Gastrocnemius medialis (tissue), 4 donors: ENCODE measurements at regions not wholly inside any gene's neighbourhood (a gene's known extent, or its start where the extent isn't known, plus 50 kb on each side); places are given as distances from the start of the nearest gene placed in this dataset.

Source experiments
- ATAC-seq, 2 donors: fragments of 150-250 bp; one replicate each; pipeline ENCODE4 v1.9.1; 2016
- DNase-seq, 2 donors: peaks; one replicate each; pipeline ENCODE4 v3.0.0-alpha.2; 2019
- H3K27ac ChIP-seq, 4 donors: fragments of 200-600 bp; sonication (generic); 1 replicate in 1 of 4; 2 replicates in 3 of 4; pipeline ENCODE4 v1.5.1; 2016 to 2018; ENCODE audit warnings: mild to moderate bottlenecking in 2 of 4, moderate library complexity in 1 of 4
- H3K27me3 ChIP-seq, 3 donors: fragments of 200-600 bp; sonication (generic) in 2 of 3; 1 replicate in 1 of 3; 2 replicates in 2 of 3; pipeline versions ENCODE4 v1.5.1 to v1.6.0; 2016 to 2019; ENCODE audit warnings: mild to moderate bottlenecking in 1 of 3, moderate library complexity in 1 of 3
- H3K36me3 ChIP-seq, 2 donors: fragments of 200-600 bp; sonication (generic) in 1 of 2; one replicate each; pipeline ENCODE4 v1.5.1; 2017 to 2018
- H3K4me1 ChIP-seq, 2 donors: fragments of 200-600 bp; sonication (generic) in 1 of 2; one replicate each; pipeline ENCODE4 v1.5.1; 2016 to 2017; ENCODE audit warnings: mild to moderate bottlenecking in 2 of 2
- H3K4me3 ChIP-seq, 4 donors: fragments of 200-600 bp; sonication (generic) in 3 of 4; 1 replicate in 1 of 4; 2 replicates in 3 of 4; pipeline ENCODE4 v1.5.1; 2016 to 2019; ENCODE audit warnings: mild to moderate bottlenecking in 2 of 4
- H3K9me3 ChIP-seq, 3 donors: fragments of 200-600 bp; sonication (generic) in 2 of 3; 1 replicate in 1 of 3; 2 replicates in 2 of 3; pipeline ENCODE4 v1.5.1; 2016 to 2019
- CTCF ChIP-seq, 5 experiments: fragments of 450-650 bp in 3 of 5; fragments of 200-600 bp in 2 of 5; sonication (generic) in 2 of 5; IDR thresholded peaks in 4 of 5; conservative IDR thresholded peaks in 1 of 5; 1 replicate in 4 of 5; 2 replicates in 1 of 5; pipeline ENCODE4 v1.5.1; 2016 to 2019; ENCODE audit warnings: antibody characterized with exemption in 5 of 5, mild to moderate bottlenecking in 3 of 5, moderate library complexity in 3 of 5
- POLR2A ChIP-seq, 2 donors: fragments of 450-650 bp; IDR thresholded peaks; one replicate each; pipeline ENCODE4 v1.6.1; 2017; ENCODE audit warnings: antibody characterized with exemption in 2 of 2, mild to moderate bottlenecking in 2 of 2, moderate library complexity in 2 of 2
- in situ Hi-C, 4 donors: fragments of 200-750 bp; cut with MboI; loops; one replicate each; pipeline versions ENCODE4 v1.15.0 to v1.8.0; 2017; ENCODE audit warnings: low sequenced_read_pairs in 4 of 4
- intact Hi-C: fragments of 100-400 bp; cut with DNase I; formaldehyde crosslinking; loops from one replicate; pipeline ENCODE4 v1.15.1; 2023; ENCODE audit warnings: low total_unique reads

DNA sequence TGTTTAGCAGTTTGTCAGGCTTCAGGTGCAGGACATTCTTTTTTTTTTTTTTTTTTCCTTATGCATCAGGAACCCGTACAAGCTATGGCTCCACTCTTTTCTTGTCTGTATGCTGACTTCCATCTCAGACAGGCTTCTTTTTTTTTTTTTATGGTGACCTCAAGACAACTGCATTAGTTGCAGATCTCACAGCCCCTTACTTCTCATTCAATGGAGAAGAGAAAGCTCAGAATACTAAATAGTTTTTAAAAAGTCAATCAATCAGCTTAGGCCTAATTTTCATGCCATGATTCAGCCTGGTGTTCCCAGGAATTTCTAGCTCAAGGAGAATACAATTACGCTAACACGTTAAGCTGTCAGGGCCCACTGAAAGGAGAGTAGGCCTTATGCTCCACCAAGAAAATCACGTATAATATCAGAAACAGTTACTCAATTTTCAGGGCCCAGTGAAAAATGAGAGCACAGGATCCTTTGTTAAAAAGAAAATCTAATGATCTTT is 1596.0 kb upstream of the MIR17HG start:
- H3K27me3 ChIP-seq: no peaks in the 10 kb centered on the region
- no peaks in the 10 kb centered on the region for H3K9me3 ChIP-seq
- DNase-seq (no peak), ATAC-seq (no peak)
- H3K4me3 ChIP-seq: no peak overlapping the region
- H3K27ac ChIP-seq: no peak overlapping the region
- H3K36me3 ChIP-seq: no peaks in the 10 kb centered on the region
- intact Hi-C loops: no loop called here
- no peaks in the 10 kb centered on the region for H3K4me1 ChIP-seq
- TF ChIP-seq POLR2A (IDR thresholded peaks at IDR 0.05): no peak
- TF ChIP-seq CTCF (IDR thresholded peaks at IDR 0.05 in 4 of 5, conservative IDR thresholded peaks at IDR 0.05 in 1 of 5): no peak
- in situ Hi-C loops: no loop called here

GRCh38 chr13:89752394-89752793 is 1595.1 kb upstream of the MIR17HG start:
- no peak for DNase-seq
- no peaks in the 10 kb centered on the region for H3K27me3 ChIP-seq
- in situ Hi-C loops: no loop called here

DNA sequence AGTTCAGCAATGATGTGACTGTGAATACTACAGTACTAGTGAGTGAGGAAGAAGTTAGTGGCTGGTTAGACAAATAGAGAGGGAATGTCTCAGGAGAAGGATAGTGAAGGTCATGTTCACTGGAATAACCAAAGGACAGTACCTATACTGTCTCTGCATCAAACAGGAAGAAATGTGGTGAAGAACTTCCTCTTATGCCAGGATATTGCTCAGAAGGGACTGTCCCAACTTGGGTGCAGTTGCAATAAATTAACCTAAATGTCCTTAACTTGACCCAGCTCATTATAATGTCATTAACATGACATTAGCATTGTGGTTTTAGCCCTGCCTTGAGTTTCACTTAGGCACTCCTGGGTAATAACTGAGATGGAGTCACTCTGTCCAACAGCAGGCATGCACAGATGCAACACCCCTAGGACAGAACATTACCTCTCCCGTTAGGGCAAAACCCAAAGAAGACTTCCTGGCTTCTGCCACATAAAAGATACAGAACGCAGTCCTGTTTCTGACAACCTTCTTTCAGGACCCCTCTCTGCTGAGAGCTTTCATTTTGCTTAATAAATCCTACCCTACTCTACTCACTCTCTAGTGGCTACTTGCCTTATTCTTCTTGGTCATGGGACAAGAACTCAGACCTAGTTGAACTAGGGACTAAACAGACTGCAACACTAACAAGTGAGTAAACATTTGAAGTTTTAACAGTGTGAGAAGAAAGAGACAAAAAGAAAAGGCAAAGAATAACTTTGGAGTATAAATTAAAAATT is 1591.6 kb upstream of the MIR17HG start:
- DNase-seq (no peak), ATAC-seq (no peak)
- H3K9me3 ChIP-seq: no peaks in the 10 kb centered on the region
- intact Hi-C loops: no loop called here
- H3K27ac ChIP-seq: no peak overlapping the region
- no peak for TF ChIP-seq POLR2A (IDR thresholded peaks at IDR 0.05)
- no peak for TF ChIP-seq CTCF (IDR thresholded peaks at IDR 0.05 in 4 of 5, conservative IDR thresholded peaks at IDR 0.05 in 1 of 5)
- no peaks in the 10 kb centered on the region for H3K36me3 ChIP-seq
- H3K4me1 ChIP-seq: no peaks in the 10 kb centered on the region
- H3K4me3 ChIP-seq: no peak overlapping the region
- H3K27me3 ChIP-seq: no peaks in the 10 kb centered on the region
- in situ Hi-C loops: no loop called here

More at GRCh38 chr13:89752394-89752793, 1595.1 kb upstream of the MIR17HG start:
- Histone ChIP-seq H3K4me1 (no peaks in the 10 kb centered on the region), H3K4me3 (no peak overlapping the region), H3K27ac (no peak overlapping the region), H3K36me3 (no peaks in the 10 kb centered on the region), H3K9me3 (no peaks in the 10 kb centered on the region)
- intact Hi-C loops: no loop called here
- ATAC-seq: no peak
- no peak for TF ChIP-seq POLR2A (IDR thresholded peaks at IDR 0.05)
- no peak for TF ChIP-seq CTCF (IDR thresholded peaks at IDR 0.05 in 4 of 5, conservative IDR thresholded peaks at IDR 0.05 in 1 of 5)

- ATAC-seq: no peak
- Histone ChIP-seq H3K27ac (no peak overlapping the region), H3K36me3 (no peaks in the 10 kb centered on the region), H3K4me1 (no peaks in the 10 kb centered on the region), H3K4me3 (no peak overlapping the region), H3K9me3 (no peaks in the 10 kb centered on the region), H3K27me3 (no peaks in the 10 kb centered on the region)
- TF ChIP-seq CTCF (IDR thresholded peaks at IDR 0.05 in 4 of 5, conservative IDR thresholded peaks at IDR 0.05 in 1 of 5): no peak
- TF ChIP-seq POLR2A (IDR thresholded peaks at IDR 0.05): no peak
- intact Hi-C loops (no loop called here), in situ Hi-C loops (no loop called here)
- DNase-seq: no peak
Observed at GRCh38 chr13:89763005-89763404, 1584.5 kb upstream of the MIR17HG start.
